GM12892 (cell line): ENCODE measurements at regions not wholly inside any gene's neighbourhood (a gene's known extent, or its start where the extent isn't known, plus 50 kb on each side); places are given as distances from the start of the nearest gene placed in this dataset.

Source experiments
- POLR2A ChIP-seq: IDR thresholded peaks from 2 replicates; pipeline ENCODE4 v1.6.1; 2011; ENCODE audit warnings: low read depth, low read length, control low read depth
- POLR2AphosphoS5 ChIP-seq: IDR thresholded peaks from 2 replicates; pipeline ENCODE4 v1.6.1; 2011; ENCODE audit warnings: low read depth, low read length, control low read depth
- TAF1 ChIP-seq: IDR thresholded peaks from 2 replicates; pipeline ENCODE4 v1.6.1; 2011; ENCODE audit warnings: low read depth, mild to moderate bottlenecking, control low read depth, low read length, borderline replicate concordance

GRCh38 chr3:19632099-19633074 is 301.6 kb downstream of the EFHB start:
- TF ChIP-seq POLR2A (no peak), POLR2AphosphoS5 (no peak), TAF1 (no peak)
